SK-N-MC (cell line): ENCODE measurements at regions not wholly inside any gene's neighbourhood (a gene's known extent, or its start where the extent isn't known, plus 50 kb on each side); places are given as distances from the start of the nearest gene placed in this dataset.

ENCODE experiments used
- EZH2 ChIP-seq: fragments of 200-600 bp; sonication (generic); IDR thresholded peaks from one replicate; pipeline ENCODE4 v1.6.1; 2017; ENCODE audit warnings: antibody characterized with exemption
- FOXP2 ChIP-seq: optimal IDR thresholded peaks from 2 replicates; pipeline ENCODE3; 2011; ENCODE audit warnings: mild to moderate bottlenecking, moderate library complexity; ENCODE audit not compliant: insufficient read depth; ENCODE audit errors: extremely low read length, control extremely low read depth
- POLR2AphosphoS5 ChIP-seq: IDR thresholded peaks from 2 replicates; pipeline ENCODE4 v1.6.1; 2012; ENCODE audit warnings: mild to moderate bottlenecking, low read depth, low read length, borderline replicate concordance

DNA sequence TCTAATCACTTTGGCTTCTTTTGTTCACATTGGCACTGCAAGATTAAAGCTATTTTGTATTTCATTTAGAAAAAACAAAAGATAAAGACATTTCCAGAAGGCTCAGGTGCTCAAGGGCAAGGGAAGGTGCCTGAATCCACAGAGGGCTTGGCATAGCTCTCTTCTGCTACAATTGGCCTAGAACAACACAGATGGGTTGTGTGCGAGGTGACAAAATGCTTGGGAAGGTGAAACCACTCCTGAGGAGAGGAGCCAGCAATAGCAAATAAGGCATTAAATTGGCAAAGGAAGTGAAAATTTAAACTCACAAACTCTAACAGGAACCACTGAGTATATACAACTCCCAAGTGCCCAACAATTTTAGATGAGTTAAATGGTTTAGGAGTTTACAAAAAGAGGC is 1290.4 kb upstream of the CHAC2 start:
- TF ChIP-seq EZH2, result no peak
- no peak for TF ChIP-seq POLR2AphosphoS5
- TF ChIP-seq FOXP2, result no peak
